ENCODE measurements at regions not wholly inside any gene's neighbourhood (a gene's known extent, or its start where the extent isn't known, plus 50 kb on each side); places are given as distances from the start of the nearest gene placed in this dataset.

GRCh38 chrX:42128587-42128986 lies 205.2 kb upstream of the CASK start:
- TF ChIP-seq CTCF (IDR thresholded peaks at IDR 0.05), result no peak
- no peak for TF ChIP-seq EZH2 (IDR thresholded peaks at IDR 0.05; ENCODE audit: borderline replicate concordance, insufficient read depth, low read depth, low read length, poor library complexity, severe bottlenecking)
